NCI-H2029 treated with DMSO at 0.1 percent for 48 hours (cell line): ENCODE measurements at regions not wholly inside any gene's neighbourhood (a gene's known extent, or its start where the extent isn't known, plus 50 kb on each side); places are given as distances from the start of the nearest gene placed in this dataset.

ENCODE experiments used
- DNase-seq: peaks from one replicate; lab custom pipeline; 2025; lab: John Stamatoyannopoulos, UW

DNA sequence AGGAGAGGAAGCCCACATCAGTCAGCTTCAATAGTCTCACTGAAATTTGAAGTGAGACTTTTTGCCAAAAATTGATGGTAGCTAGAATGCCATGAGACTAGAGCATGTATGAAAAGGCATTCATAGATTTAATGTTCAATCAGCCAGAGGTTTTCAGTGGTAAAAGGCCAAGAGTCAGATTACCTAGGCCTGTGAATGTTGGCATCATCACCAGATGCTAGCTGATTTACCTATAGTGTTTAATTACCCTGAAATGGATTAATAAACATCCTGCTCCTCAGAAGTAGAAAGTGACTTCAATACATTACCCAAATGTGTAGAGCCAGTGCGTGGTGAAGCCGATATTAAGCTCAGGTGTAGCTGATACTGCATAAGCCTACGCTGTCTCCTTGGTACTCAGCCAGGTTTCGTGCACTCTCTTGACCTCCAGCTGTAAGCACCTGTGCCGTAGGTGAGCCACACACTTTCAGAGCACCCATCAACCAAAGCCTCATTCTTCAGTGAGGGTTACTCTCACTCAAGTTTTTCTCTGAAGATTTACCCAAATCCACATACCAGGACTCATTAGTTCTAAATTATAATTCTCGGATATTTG lies 1140.3 kb upstream of the SLC10A2 start:
- DNase-seq: no peak

DNA sequence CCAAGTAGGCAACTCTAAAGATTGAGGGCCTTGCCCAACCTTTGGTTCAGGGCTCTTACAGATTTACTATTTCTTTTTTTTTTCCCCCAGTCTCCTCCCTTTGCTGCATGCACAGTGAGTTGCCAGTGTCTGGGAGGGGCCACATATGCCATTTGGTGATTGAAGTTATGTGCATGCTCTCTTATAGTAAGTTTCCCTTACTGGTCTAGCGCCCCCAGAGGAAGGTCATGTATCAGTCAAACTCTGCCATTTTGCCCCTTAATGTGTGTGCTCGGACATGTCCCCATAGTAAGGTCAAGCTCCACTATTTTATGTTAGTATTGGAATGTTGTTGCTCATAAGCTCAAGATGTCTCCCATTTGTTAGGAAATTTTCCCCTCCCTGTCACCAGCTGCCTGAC lies 1138.0 kb upstream of the SLC10A2 start:
- DNase-seq: no peak

DNA sequence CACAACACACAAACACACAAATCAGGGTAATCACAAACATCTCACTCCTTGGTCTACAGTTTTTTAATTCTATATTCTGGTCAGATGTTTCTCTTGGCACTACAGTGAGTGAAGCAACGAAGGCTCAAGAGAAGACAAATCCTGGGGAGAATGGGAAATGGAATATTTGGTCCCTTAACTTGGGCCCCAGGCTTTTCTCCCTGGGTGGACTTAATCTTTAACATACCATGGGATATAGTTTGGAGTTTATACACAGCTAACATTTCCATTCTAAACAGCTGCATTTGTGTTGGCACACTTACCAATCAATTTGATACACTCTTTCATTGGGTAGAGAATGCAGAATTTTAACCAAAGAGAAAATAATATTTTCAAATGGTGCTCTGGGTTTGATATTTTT lies 1132.6 kb upstream of the SLC10A2 start:
- DNase-seq: no peak

DNA sequence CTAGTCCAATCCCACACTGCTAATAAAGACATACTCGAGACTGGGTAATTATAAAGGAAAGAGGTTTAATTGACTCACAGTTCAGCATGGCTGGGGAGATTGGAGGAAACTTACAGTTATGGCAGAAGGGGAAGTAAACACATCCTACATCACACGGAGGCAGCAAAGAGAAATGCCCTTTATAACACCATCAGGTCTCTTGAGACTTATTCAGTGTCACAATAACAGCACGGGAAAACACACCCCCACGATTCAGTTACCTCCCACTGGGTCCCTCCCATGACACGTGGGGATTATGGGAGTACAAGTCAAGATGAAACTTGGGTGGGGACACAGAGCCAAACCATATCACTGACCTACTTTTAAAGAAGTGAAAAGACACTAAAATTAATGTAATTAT lies 1130.4 kb upstream of the SLC10A2 start:
- no peak for DNase-seq

DNA sequence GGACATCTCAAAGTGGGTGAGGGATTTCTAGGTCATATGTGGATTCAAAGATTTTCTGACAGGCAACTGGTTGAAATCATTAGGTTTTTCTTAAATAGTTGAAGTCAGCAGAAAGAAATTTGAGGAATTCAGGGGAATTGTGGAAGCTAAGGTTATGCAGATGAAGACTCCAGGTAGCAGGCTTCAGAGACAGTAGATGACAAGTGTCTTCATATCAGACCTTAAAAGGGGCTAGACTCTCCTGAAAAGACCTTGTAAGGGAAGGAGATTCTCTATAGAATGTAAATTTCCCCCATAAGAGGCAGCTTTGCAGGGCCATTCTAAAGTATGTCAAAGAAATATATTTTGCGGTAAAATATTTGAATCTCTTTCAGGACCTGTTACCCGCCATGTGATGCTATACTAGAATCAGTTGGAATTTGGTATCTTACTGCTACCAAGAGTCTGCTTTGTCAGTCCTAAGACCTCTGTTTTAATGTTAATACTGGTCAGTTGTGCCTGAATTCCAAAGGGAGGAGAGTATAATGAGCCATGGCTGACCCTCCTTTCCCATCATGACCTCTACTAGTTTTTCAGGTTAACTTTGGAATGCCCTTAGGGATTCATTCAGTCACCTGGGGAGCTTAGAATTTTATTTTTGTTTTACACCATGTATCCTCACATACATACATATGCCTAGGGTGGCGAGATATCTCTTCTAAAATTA lies 1115.5 kb upstream of the SLC10A2 start:
- DNase-seq: no peak

DNA sequence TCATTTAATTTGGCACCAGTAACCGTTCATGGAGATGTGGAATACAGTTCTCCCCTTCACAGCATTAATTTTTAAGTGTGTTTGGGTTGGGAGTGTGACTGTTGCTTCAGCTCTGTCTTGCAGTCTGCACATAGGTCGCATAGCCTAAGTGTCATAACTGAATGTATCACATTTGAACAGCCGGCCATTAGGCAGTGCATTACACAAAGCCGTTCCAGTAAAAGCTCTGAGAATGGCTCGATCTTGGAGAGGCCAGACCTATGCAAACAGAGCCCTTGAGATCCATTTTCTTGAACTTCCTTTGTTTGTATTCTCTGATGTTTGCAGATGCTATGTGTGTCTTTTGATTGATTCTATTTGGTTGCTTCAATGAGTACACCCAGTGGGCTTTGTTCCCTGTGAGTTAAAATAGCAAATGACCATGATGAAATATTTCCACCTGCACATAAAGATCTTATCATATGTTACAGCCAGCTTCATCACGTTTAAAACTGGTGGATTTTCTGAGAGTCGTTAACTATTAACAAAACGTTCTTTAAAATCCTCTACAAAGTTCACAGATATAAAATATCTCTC lies 1104.9 kb upstream of the SLC10A2 start:
- DNase-seq: no peak

DNA sequence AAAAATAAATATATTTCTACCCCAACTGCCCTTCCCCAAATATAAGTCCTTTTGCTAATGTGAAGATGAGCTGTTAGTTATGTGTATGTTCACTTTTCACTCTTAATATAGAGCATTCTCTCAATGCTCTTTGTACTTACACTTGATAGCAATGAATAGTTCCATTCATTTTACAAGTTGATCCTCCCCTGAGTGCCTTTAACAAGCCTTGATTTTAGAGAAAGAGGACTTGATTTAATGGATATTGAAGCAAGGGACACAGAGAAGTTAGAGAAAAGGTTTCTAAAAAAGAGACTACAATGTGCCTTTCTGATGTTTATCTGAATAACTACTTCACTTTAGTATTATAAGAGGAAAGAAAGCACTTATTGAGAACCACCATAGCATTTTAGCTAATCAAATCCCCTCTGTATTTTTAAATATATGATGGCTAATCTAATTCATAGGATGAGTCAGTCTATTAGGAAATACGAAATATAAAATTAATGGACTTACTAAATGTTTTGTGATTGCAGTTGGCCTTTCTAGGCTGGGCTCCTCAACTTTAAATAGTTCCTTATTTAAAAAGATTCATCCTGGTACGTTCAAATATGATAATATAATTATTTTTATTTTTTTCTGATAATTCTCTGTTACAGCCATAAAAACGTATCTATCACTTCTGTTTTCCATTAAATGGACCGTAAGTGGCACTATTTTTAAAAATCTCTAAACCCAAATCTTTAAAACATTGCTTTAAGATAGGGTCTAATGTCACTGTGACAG lies 1097.8 kb upstream of the SLC10A2 start:
- DNase-seq: no peak

DNA sequence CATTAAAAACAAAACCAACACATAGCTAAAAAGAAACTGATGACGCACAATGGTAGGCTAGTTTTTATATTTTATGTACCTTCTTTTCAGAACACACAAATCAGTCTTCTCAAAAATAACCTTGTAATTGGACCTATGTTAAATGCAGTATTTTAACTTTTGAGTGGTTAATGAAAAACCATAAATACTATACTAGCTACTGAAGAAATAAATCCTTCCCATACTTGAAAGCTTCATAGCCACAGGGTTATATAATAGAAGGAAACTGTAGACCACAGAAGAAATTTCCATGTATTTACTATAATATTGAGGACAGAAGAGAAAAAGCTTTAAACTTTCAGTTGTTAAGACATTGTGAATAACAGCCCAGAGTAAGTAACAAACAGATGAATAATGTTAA lies 1094.3 kb upstream of the SLC10A2 start:
- no peak for DNase-seq

DNA sequence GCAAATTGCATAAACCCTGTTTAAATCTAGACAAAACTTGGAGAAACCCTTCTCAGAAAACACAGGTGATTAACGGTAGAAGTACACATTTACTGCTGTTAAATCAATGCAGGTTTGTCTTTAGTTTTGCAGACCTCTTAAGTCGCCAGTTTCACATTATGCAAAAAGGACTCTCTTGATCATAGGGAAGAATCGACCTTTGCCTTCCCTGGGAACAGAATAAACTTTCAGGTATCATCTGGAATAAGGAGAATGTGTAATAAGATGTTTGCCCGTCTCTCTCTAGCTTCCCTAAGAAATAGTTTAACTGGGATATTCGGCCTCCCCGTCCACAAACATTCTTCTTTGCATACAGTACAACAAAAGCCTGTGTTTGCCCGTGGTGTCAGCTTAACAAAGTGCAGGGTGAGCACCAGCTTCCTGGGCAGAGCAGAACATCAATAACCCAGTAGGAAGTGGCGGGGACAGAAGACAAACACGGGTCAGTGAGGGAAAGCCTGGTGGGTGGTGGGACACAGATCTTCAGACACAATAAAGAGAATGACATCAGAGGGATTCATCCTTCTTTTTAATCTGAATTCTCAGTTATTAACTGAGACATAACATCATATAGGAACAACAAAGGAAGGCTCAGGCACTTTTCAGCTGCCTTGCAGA lies 1077.7 kb upstream of the SLC10A2 start:
- no peak for DNase-seq

DNA sequence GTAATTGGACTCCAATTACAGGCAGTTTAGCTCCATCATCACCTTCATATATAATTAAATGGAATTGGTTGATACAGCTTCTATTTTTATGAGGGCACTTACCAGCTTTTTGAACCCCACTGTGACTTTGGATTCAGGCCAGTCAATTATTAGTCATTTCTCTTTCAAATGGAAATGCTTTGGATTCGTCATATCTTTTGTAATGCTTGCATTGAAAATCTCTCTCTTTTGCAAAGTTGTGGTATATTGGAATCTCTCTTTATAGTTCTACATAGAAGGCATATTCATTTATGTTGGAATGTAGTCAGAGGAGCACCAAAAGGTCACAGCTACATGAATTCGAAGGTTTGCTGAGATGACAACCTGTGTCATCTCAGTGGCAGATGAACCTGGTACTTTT lies 1074.3 kb upstream of the SLC10A2 start:
- no peak for DNase-seq

DNA sequence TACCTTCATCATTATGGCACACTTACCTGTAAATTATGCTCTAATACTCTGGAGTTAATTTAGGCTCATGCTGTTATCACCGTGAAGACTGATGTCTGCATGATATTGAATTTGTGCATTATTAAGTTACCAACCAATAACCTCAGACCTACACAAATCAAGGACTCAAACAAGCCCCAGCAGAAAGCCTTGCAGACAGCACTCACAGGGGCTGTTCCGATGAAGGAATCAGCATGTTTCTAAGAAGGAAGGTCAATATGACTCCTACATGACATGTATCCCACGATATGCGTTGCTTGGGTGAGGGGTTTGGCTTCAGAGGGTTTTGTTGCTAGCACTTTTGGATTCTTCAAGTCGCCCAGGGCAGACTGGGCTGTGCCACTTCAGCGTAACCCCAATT lies 1071.2 kb upstream of the SLC10A2 start:
- DNase-seq: no peak

DNA sequence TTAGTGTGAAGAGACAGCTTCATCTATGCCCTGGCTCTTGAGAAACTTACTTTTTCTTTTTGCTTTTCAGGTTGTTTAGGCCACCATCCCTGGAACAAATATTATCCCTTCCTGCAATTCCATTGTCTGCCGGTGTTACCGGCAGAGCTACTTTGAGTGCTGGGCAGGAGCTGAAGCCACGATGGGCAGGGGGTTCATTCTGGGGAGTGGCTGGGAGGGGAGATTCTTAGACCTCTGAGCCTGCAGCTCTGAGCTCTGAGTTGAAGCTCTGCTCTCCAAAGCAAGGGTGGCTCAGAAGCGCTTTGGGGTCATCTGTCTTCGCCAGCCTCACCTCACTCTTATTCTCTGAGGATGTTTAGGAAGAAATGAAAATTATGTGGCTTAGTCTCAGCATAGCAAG lies 1066.6 kb upstream of the SLC10A2 start:
- DNase-seq: no peak

DNA sequence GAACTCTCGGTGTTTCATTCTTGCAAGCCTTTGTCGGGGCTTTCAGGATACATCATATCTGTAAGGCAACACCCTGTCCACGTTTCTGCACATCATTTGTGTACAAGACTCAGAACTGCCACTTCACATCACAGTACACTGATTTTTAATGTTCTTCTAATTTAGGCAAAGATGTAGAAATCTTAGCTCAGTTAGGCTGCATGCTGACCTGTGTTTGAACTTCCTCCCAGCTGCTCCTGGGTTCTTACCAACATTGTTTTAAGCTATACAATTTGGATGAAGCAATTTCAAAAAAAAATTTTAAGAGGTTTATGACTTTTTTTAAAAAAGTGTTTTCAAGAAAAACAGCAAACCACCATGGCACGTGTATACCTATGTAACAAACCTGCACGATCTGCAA lies 1047.9 kb upstream of the SLC10A2 start:
- no peak for DNase-seq

DNA sequence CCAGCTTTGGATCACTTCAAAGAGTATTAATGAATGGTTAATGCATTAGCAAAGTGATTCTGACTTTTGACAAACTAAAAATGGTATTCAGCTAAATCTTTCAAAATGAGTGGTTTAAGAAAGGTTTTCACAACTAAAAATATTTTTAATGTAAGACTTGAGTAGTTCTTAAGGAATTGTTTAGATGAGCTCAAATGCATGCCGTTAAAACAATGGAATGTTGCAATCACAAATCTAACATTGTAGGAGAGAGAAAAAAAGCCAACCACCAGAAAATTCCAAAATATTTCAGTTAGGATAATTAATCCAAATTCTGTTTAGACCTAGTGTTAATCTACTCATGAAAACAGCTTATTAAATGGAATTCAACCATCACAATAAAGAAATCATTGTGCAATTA lies 1044.8 kb upstream of the SLC10A2 start:
- no peak for DNase-seq

DNA sequence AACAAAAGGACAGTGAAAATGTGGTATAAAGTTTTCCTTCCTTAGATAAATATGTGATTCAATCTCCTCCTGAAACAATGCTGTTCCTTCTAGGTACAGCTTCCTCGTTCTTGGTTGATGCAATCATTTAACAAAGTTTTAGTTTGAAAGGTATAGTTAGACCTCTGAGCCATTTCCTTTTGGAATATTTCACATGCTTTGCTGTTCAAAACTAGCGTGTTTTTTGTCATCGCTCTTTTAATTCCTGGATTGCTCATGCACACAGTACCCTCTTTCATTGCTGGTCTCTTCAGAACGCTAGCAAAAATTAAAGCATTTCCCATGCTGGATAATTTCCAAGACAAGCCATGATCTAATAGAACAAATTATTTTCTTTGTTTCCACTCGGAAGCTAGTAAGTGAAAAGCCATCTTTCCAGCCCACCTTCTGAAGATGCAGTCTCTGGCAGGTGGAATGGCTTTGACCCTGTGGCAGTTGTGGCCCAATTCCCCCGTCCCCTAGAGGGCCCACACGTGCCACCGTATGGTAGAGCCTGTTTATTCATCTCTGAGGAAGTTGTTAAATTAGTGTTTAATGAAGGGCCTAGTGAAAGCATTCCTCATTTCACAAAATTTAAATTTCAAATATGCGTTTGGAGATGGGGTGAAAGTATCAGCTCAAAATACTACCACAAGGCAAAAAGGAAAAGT lies 1040.6 kb upstream of the SLC10A2 start:
- no peak for DNase-seq

DNA sequence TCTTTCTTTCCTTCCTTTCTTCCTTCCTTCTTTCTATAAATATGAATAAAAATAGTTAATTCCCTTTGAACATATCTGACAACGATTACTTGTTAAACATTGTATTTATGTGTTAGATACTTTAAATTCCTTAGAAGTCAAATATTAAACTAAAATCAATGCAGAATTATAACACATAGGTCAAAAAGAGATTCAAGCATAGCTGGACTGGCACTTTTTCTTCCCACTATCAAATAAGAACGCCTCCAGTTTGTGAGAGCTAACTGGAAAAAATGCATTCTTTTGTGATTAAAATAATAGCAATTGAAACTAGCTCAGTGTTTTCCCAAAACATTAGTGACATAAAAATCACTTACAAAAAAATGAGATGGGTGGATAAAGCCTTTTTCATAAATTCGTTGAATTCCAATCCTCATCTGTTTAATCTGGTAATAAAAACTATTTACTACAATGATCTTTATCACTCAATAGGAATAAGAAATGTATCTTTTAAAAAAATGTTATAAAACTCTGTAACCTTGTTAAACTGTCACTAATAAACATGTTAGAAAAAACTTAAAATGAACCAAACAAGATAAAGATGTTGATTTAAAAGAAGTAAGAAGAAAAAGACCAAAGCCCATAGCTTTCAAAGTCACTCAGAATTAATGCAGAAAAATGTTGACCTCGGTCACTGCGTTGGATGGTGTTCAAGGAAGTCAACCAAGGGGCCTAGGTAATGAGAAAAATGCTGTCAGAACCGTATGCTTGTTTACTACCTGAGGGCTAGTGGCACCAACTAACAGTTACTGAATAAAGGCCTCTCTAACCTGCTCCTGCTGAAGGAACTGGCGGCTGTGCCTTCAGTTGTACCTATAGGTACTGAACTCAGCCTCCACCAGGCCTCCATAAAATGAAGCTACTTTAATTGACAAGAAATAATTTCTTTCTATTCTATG lies 1039.5 kb upstream of the SLC10A2 start:
- no peak for DNase-seq

DNA sequence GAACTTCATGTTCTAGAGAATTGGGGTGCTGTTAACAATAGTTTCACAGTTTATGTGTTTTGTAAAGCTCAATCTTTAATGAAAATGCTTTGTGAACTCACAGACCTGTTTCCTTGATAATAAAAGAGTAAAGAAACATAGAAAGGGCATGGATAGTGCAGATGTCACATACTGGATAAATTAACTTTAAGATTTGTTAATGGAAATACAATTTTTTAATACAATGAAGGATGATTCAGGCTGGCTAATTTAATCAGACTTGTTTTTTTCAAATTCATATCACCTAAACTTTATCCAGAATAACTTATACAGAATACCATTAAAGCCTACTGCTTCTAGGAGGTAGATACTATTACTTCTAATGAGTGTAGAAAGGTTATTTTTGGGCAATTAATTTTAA lies 1033.5 kb upstream of the SLC10A2 start:
- DNase-seq: no peak

DNA sequence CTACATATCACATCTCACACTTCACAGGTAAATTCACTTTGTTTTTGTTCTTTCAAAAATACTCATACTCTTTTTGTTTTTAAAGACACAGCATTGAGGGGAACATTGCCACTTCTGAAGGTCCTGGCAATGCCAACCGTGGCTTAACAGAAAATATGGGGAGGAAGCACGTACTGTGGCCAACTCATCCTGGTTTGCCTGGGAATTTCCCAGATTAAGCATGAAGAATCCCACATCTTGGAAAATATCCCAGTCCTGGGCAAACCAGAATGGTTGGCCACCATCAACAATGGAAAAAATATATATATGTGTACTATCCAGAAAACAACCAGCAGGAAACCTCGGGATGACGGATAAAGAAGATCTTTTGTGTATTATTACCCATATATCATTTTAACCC lies 1032.2 kb upstream of the SLC10A2 start:
- no peak for DNase-seq

DNA sequence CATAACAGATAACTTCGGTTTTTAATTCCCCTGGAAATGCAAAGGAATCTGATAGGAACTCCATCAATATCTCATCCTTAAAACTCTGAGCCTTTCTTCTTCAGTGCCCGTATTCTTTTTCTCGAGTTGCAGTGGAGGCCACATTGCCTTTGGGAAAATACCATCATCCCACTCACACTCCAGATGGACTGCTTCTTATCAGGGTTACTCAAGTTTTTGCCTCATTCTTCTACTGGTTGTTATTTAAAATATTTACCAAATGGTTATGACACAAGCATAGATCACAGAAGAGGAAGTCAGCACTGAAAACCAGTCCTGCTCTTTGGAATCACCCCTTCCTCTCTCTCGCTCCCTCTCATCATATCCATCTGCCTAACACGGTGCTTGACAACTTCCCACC lies 1020.5 kb upstream of the SLC10A2 start:
- no peak for DNase-seq

DNA sequence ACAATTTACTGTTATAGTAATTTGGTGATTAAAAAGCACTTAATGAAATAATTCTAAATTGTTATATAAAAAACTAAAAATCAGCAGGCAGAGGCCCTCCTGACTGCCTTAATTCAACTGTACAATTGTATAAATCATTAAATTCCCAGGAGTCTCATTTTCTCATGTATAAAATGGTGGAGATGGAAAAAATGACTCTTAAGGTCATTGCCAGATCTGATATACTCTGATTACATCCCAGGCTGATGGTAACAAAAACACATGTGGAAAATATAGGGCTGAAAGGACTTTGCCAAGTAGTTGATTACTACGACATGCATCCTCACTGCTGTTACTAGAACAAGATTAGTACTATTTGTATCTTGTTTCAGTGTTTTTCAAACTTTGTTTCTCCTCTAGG lies 1020.0 kb upstream of the SLC10A2 start:
- no peak for DNase-seq

DNA sequence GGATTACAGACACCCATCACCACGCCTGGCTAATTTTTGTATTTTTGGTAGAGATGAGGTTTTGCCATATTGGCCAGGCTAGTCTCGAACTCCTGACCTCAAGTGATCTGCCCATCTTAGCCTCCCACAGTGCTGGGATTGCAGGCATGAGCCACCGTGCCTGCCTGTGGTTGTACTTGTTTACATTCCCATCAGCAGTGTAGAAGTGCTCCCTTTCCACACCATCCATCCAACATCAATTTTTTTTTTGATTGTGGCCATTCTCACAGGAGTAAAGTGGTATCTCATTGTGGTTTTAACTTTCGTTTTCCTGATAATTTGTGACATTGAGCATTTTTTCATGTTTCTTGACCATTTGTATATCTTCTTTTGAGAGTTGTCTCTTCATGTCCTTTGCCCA lies 1019.4 kb upstream of the SLC10A2 start:
- DNase-seq: no peak
